Right ventricle myocardium inferior (tissue), 1 donor: ENCODE measurements at regions not wholly inside any gene's neighbourhood (a gene's known extent, or its start where the extent isn't known, plus 50 kb on each side); places are given as distances from the start of the nearest gene placed in this dataset.
"Not testable (repeated sequence)": the region's sequence is repeated elsewhere in the genome, so short reads cannot be mapped to it uniquely, and the experiment has no call there.

ENCODE experiments used
- ATAC-seq: fragments of 200-7000 bp; cut with Tn5 transposase; one replicate; pipeline ENCODE4 v1.9.1; 2020; ENCODE audit warnings: mild to moderate bottlenecking, moderate library complexity
- DNase-seq: peaks from one replicate; pipeline ENCODE4 v3.0.0; 2021; ENCODE audit errors: missing footprints
- intact Hi-C: fragments of 100-400 bp; cut with DNase I; formaldehyde crosslinking; loops from one replicate; pipeline ENCODE4 v1.11.0; 2022
- donor health status: DM: no; HTN: yes; CAD: no; lungs with severe emphysema.

- peak; percentile 63 for ATAC-seq
- DNase-seq, result no peak
- intact Hi-C loops, result loop anchor here (5.0 kb wide), 1 partner anchor 42 kb away; no protein-coding TSS in a partner anchor
Measured at GRCh38 chr3:177333533-177334520, 136.5 kb upstream of the TBL1XR1 start.

DNA sequence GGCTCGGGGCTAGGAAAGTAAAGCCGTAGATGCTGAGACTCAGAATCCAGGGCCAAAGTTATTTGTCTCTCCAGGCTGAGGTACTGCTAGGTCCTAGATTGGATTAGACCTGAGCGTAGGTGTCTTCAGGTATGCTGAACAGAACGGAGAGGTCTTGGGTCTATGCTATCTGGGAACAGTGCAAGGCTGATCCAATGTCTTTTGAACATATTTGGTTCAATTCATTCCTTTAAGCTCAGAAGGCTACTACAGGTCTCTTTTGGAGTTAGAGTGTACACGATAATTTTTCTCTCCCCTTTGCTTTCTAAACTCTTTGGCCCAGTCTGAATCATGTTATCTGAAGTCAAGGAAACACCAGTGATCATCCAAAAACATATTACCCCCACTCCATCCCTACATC is 137.5 kb upstream of the TBL1XR1 start:
- DNase-seq (no peak), ATAC-seq (no peak)
- intact Hi-C loops, result loop anchor here (5.0 kb wide), 1 partner anchor 43 kb away; no protein-coding TSS in a partner anchor

- intact Hi-C loops, result no loop called here
- ATAC-seq, result peak; percentile 63
- no peak for DNase-seq
Measured at GRCh38 chr3:177335728-177336127, 138.4 kb upstream of the TBL1XR1 start.

DNA sequence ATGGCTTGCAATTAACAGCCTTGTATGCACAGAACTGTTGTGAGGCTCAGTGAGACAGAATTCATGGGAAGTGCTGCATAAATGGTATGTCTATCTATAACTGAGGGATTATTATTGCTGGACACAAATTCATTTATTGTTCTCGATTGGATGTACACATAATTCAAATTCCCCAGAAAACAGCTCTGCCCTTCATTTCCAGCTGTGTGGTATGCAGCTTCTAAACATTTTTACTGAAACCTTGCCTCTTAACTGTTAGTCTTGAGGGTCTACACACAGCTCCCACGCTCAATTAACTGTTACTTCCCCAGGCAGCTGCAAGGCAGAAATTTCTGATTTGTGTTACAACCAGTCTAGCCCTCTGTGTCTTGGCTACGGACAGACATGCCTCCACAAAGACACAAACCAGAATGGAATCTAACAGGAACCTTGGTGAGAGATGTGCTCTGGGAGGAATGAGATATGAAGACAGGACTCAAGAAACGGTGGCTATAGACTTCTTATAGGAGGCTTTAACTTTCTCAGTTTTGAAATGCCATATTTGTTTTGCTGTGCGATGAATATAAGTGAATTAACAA is 139.7 kb upstream of the TBL1XR1 start:
- ATAC-seq (no peak), DNase-seq (no peak)
- intact Hi-C loops, result no loop called here

DNA sequence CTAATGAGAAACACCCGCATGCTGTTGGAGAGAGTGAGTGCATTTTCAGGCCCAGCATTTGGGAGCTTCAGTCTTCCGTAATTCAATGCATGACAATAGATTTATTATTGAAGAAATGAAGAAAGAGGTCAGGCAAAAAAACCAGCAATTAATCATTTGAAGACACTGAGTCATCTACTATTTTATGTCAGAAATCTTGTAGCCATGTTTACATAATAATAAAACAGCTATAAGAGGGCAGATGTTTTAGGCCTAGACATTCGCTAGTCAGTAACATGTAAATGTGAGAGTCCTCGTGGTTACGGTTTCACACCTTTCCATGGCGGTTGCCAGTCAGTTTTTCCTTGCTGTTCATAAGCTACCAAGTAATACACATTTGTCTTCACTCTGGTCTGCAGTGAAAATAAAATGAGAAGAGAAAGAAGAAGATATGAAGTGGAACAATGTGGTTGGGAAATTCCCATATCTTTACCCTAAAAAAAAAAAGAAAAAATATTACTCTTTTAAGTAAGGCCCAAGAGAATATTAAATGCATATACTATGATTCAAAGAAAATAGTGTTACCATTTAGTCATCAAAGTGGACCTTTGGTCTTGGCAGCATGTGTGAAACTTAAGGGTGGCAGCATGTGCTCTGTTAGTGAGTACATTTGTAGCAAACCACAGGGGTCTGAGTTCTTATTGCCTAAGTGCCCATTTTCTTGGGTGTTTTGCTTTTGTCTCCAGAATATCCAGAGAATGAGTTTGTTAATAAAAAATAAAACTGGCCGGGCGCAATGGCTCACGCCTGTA is 140.5 kb upstream of the TBL1XR1 start:
- intact Hi-C loops, result no loop called here
- DNase-seq (no peak), ATAC-seq (no peak)

GRCh38 chr3:177338697-177339219 is 141.5 kb upstream of the TBL1XR1 start:
- ATAC-seq (peak; percentile 72), DNase-seq (no peak)
- intact Hi-C loops, result no loop called here

- intact Hi-C loops, DNase-seq, ATAC-seq: not testable (repeated sequence)
Measured at GRCh38 chr3:177339220-177339703, 142.0 kb upstream of the TBL1XR1 start.

GRCh38 chr3:177340243-177340830 is 143.1 kb upstream of the TBL1XR1 start:
- DNase-seq, result no peak
- no peak for ATAC-seq
- intact Hi-C loops, result no loop called here

- intact Hi-C loops, result no loop called here
- no peak for DNase-seq
- no peak for ATAC-seq
Measured at GRCh38 chr3:177341736-177342419, 144.6 kb upstream of the TBL1XR1 start.

DNA sequence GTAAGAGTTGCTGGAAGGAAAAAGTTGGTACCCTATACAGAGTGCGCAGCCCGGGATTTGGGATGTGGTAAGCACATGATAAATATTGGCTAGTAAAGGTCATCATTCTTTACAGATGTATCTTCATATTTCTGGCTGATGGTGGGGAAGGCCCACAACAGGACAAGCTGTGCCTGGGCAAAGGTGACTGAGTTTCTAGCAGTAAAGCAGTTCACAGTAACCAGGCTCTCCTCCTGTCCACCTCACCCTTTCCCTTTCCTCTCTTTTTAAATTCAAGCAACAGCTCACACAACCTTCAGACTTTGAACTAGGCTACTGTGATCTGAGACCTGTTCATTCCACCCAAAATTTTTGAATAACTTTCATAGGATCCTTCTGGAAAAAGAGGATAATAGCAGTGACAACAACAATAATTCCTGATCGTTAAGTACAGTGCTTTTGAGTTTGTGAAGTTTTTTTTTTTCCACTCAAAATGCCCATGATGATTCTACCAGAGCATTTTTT is 145.9 kb upstream of the TBL1XR1 start:
- no peak for ATAC-seq
- DNase-seq, result no peak
- intact Hi-C loops, result no loop called here

DNA sequence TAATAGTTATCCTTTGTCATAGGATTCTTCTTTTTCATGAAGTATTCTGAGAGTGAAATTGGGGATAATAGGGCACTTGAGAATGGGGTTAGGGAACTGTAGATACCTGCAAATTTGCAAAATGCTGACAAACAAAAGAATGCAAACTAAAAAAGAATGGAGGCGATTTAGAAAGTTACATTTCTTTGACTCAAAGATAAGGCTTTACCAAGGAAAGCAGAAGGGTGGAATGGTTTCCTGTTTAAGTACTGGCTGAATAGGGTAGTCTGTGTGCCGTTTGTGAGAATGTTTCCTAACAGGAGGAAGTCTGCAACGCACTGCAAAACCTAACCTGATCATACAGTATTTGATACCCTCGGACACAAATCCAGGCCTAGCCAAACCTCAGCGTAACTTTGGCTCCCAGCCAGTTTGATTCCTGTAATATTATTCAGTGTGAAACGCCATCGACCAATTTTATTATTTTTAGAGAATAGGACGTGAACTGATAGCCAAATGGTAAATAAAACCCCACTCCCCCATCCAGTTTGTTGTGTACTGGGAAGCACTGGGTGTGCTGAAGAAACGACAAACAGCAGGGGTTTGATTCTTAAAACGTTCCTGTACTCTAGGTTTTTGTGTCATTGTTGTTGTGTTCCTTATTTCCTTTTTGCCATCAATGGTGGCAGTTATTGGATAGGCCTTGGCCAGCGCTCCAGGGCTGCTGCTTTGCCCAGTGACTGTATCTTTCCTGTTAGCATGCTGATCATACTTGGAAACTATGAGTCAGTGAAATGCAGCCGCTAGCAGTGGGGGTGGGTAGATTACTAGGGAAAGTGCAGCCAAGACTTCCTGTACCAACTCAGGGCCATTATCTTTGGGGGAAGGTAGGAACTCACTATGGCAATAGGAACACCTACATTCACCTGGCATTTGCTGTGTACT is 148.0 kb upstream of the TBL1XR1 start:
- peak; percentile 97 for ATAC-seq
- DNase-seq, result peak; percentile 89
- intact Hi-C loops, result loop anchor here (2.0 to 5.0 kb wide), 2 partner anchors 15 to 53 kb away; no protein-coding TSS in a partner anchor

GRCh38 chr3:177345973-177346503 is 148.8 kb upstream of the TBL1XR1 start:
- intact Hi-C loops, result loop anchor here (2.0 to 5.0 kb wide), 2 partner anchors 15 to 54 kb away; no protein-coding TSS in a partner anchor
- DNase-seq (no peak), ATAC-seq (no peak)

DNA sequence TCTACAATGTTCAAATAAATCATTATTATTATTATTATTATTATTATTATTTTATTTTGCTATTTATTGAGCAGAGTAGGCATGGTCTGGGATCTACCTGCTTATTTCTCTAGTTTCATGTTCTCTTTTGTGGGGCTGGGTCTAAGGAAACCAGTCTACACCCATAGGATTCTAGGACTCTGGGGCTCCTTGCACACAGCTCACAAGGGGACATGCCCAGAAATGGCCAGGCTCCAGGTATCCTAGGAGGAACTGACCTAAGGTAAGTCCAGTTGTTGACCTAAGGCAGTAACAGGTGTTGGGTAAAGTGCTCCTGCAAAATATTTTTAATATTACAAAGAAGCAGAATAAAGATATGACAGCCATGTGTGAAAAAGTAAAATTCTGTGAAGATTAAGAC is 149.6 kb upstream of the TBL1XR1 start:
- ATAC-seq (no peak), DNase-seq (no peak)
- intact Hi-C loops, result loop anchor here (5.0 kb wide), 1 partner anchor 55 kb away; no protein-coding TSS in a partner anchor

DNA sequence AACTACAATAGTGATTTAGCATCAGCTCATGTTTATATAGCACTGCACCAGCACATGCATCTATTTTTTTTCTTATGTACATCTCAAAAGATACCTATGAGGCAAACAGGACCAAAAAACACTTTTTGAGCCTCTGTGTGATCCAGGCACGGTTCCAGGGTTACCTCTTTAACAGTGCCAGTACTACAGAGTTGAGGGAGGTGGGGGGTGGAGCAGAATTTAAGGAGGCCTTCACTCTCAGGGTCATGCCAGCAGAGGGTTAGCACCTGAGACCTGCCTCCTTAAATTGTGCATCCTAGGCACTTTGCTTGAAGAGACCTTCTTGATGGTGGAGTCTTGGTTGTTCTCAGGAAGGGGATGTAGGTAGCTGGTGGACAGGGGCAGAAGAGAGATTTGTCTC is 150.3 kb upstream of the TBL1XR1 start:
- no peak for ATAC-seq
- intact Hi-C loops, result loop anchor here (5.0 kb wide), 1 partner anchor 55 kb away; no protein-coding TSS in a partner anchor
- DNase-seq, result no peak

DNA sequence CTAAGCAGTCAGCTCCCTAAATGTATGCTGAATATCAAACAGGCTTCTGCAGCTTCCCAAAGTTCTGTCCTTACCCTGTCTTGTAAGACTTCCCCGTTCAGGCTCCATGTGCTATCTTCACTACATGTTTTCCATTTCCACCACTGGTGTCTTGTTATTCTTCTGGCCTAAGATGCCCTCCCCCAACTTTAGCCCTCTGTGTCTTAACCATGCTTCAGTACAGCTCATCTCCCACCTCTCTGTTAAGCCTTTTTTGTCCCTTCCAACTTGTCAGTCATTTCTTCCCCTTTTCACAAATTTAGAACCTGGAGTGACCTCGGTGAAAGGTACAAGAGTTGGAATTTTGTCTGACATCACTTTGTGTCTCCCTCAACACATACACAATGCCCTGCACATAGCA is 151.7 kb upstream of the TBL1XR1 start:
- ATAC-seq (no peak), DNase-seq (no peak)
- intact Hi-C loops, result loop anchor here (5.0 kb wide), 1 partner anchor 57 kb away; no protein-coding TSS in a partner anchor

DNA sequence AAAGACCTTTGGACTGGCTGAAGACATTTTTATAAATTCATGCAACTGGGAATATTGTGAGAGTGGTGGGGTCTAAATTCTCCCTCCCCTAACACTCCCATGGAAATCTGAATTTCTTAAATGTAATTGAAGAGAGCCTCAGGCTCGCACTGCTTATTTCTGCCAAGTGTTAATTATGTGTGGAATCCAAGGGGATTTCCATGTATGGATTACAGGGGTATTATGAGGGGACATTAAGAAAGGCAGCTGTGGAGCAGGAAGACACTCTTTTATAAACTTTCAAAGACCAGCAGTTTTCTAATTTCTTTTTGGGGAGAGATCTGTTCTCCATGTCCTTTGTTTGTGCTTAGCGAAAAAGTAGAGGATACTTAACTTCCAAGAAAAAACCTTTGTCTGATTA is 152.1 kb upstream of the TBL1XR1 start:
- no peak for ATAC-seq

More for the DNA sequence above, 152.1 kb upstream of the TBL1XR1 start:
- DNase-seq, result no peak
- intact Hi-C loops, result loop anchor here (5.0 kb wide), 1 partner anchor 57 kb away; no protein-coding TSS in a partner anchor
